ENCODE measurements at regions not wholly inside any gene's neighbourhood (a gene's known extent, or its start where the extent isn't known, plus 50 kb on each side); places are given as distances from the start of the nearest gene placed in this dataset.

- Mint-ChIP-seq H3K4me1 (ENCODE audit: low read depth) (no peaks in the 10 kb centered on the region), H3K36me3 (ENCODE audit: low read depth) (no peaks in the 10 kb centered on the region), H3K9me3 (no peaks in the 10 kb centered on the region), H3K27ac (no peak overlapping the region), H3K4me3 (no peak overlapping the region), H3K27me3 (ENCODE audit: low read depth) (no peaks in the 10 kb centered on the region)
- intact Hi-C loops (cut with micrococcal nuclease): no loop called here
- CTCF ChIA-PET: no interaction called here
- no peak for DNase-seq
Observed at GRCh38 chr5:144882739-144883283, 712.1 kb downstream of the KCTD16 start.

- Mint-ChIP-seq H3K9me3 (peaks cover 3% of the 10 kb centered on the region), H3K36me3 (ENCODE audit: low read depth) (no peaks in the 10 kb centered on the region), H3K27me3 (ENCODE audit: low read depth) (no peaks in the 10 kb centered on the region), H3K4me1 (ENCODE audit: low read depth) (no peaks in the 10 kb centered on the region), H3K4me3 (no peak overlapping the region), H3K27ac (no peak overlapping the region)
- CTCF ChIA-PET: no interaction called here
- no peak for DNase-seq
- intact Hi-C loops (cut with micrococcal nuclease): no loop called here
Observed at GRCh38 chr5:144880513-144880912, 709.8 kb downstream of the KCTD16 start.

GRCh38 chr5:144876990-144877389, 706.3 kb downstream of the KCTD16 start:
- Mint-ChIP-seq H3K27ac (no peak overlapping the region), H3K36me3 (ENCODE audit: low read depth) (no peaks in the 10 kb centered on the region), H3K4me1 (ENCODE audit: low read depth) (no peaks in the 10 kb centered on the region), H3K4me3 (no peak overlapping the region), H3K27me3 (ENCODE audit: low read depth) (no peaks in the 10 kb centered on the region), H3K9me3 (peaks cover 6% of the 10 kb centered on the region)
- DNase-seq: no peak
- intact Hi-C loops (cut with micrococcal nuclease): no loop called here
- CTCF ChIA-PET: no interaction called here

GRCh38 chr5:144873076-144873475, 702.4 kb downstream of the KCTD16 start:
- Mint-ChIP-seq H3K27ac (no peak overlapping the region), H3K9me3 (peaks cover 8% of the 10 kb centered on the region), H3K27me3 (ENCODE audit: low read depth) (no peaks in the 10 kb centered on the region), H3K36me3 (ENCODE audit: low read depth) (no peaks in the 10 kb centered on the region), H3K4me1 (ENCODE audit: low read depth) (no peaks in the 10 kb centered on the region), H3K4me3 (no peak overlapping the region)
- DNase-seq: no peak
- CTCF ChIA-PET: interaction anchor here (0.6 kb wide), 1 partner anchor 810 kb away, joined by 4 read pairs; no protein-coding TSS in a partner anchor
- intact Hi-C loops (cut with micrococcal nuclease): no loop called here

- intact Hi-C loops (cut with micrococcal nuclease): no loop called here
- Mint-ChIP-seq H3K27me3 (ENCODE audit: low read depth) (no peaks in the 10 kb centered on the region), H3K4me3 (no peak overlapping the region), H3K27ac (no peak overlapping the region), H3K36me3 (ENCODE audit: low read depth) (no peaks in the 10 kb centered on the region), H3K4me1 (ENCODE audit: low read depth) (no peaks in the 10 kb centered on the region), H3K9me3 (peaks cover 3% of the 10 kb centered on the region)
- no peak for DNase-seq
- CTCF ChIA-PET: no interaction called here
Observed at GRCh38 chr5:144864118-144864517, 693.4 kb downstream of the KCTD16 start.

- no peaks in the 10 kb centered on the region for H3K27me3 Mint-ChIP-seq (ENCODE audit: low read depth)
- H3K36me3 Mint-ChIP-seq (ENCODE audit: low read depth): no peaks in the 10 kb centered on the region
- CTCF ChIA-PET: no interaction called here
- no peak overlapping the region for H3K4me3 Mint-ChIP-seq
- no peak overlapping the region for H3K27ac Mint-ChIP-seq
- no peaks in the 10 kb centered on the region for H3K4me1 Mint-ChIP-seq (ENCODE audit: low read depth)
- DNase-seq: no peak
- H3K9me3 Mint-ChIP-seq: peaks cover 2% of the 10 kb centered on the region
- intact Hi-C loops (cut with micrococcal nuclease): no loop called here
Observed at GRCh38 chr5:144857454-144857853, 686.8 kb downstream of the KCTD16 start.

- DNase-seq: no peak
- H3K36me3 Mint-ChIP-seq (ENCODE audit: low read depth): peaks cover 2% of the 10 kb centered on the region
- intact Hi-C loops (cut with micrococcal nuclease): no loop called here
- no peaks in the 10 kb centered on the region for H3K4me1 Mint-ChIP-seq (ENCODE audit: low read depth)
- no peaks in the 10 kb centered on the region for H3K27me3 Mint-ChIP-seq (ENCODE audit: low read depth)
- H3K27ac Mint-ChIP-seq: no peak overlapping the region
- H3K4me3 Mint-ChIP-seq: no peak overlapping the region
- peaks cover 13% of the 10 kb centered on the region for H3K9me3 Mint-ChIP-seq
- CTCF ChIA-PET: no interaction called here
Observed at GRCh38 chr5:144844086-144844485, 673.4 kb downstream of the KCTD16 start.

- Mint-ChIP-seq H3K4me3 (no peak overlapping the region), H3K27me3 (ENCODE audit: low read depth) (no peaks in the 10 kb centered on the region), H3K9me3 (peaks cover 1% of the 10 kb centered on the region), H3K27ac (no peak overlapping the region), H3K4me1 (ENCODE audit: low read depth) (no peaks in the 10 kb centered on the region), H3K36me3 (ENCODE audit: low read depth) (no peaks in the 10 kb centered on the region)
- intact Hi-C loops (cut with micrococcal nuclease): no loop called here
- CTCF ChIA-PET: no interaction called here
- DNase-seq: no peak
Observed at GRCh38 chr5:144832416-144832815, 661.7 kb downstream of the KCTD16 start.

- Mint-ChIP-seq H3K4me1 (ENCODE audit: low read depth) (no peaks in the 10 kb centered on the region), H3K27ac (no peak overlapping the region), H3K9me3 (peaks cover 6% of the 10 kb centered on the region), H3K36me3 (ENCODE audit: low read depth) (no peaks in the 10 kb centered on the region), H3K4me3 (no peak overlapping the region), H3K27me3 (ENCODE audit: low read depth) (no peaks in the 10 kb centered on the region)
- CTCF ChIA-PET: no interaction called here
- intact Hi-C loops (cut with micrococcal nuclease): no loop called here
- DNase-seq: no peak
Observed at GRCh38 chr5:144831650-144832049, 661.0 kb downstream of the KCTD16 start.

- no peaks in the 10 kb centered on the region for H3K27me3 Mint-ChIP-seq (ENCODE audit: low read depth)
- no peaks in the 10 kb centered on the region for H3K36me3 Mint-ChIP-seq (ENCODE audit: low read depth)
- DNase-seq: no peak
- H3K4me3 Mint-ChIP-seq: no peak overlapping the region
- CTCF ChIA-PET: no interaction called here
- intact Hi-C loops (cut with micrococcal nuclease): no loop called here
- H3K27ac Mint-ChIP-seq: no peak overlapping the region
- H3K9me3 Mint-ChIP-seq: peaks cover 4% of the 10 kb centered on the region
- no peaks in the 10 kb centered on the region for H3K4me1 Mint-ChIP-seq (ENCODE audit: low read depth)
Observed at GRCh38 chr5:144822503-144822902, 651.8 kb downstream of the KCTD16 start.

- H3K27me3 Mint-ChIP-seq (ENCODE audit: low read depth): no peaks in the 10 kb centered on the region
- H3K9me3 Mint-ChIP-seq: peaks cover 2% of the 10 kb centered on the region
- CTCF ChIA-PET: no interaction called here
- H3K27ac Mint-ChIP-seq: no peak overlapping the region
- intact Hi-C loops (cut with micrococcal nuclease): no loop called here
- no peaks in the 10 kb centered on the region for H3K4me1 Mint-ChIP-seq (ENCODE audit: low read depth)
- no peak overlapping the region for H3K4me3 Mint-ChIP-seq
- no peaks in the 10 kb centered on the region for H3K36me3 Mint-ChIP-seq (ENCODE audit: low read depth)
- DNase-seq: no peak
Observed at GRCh38 chr5:144820278-144820677, 649.6 kb downstream of the KCTD16 start.

- Mint-ChIP-seq H3K4me1 (ENCODE audit: low read depth) (no peaks in the 10 kb centered on the region), H3K27me3 (ENCODE audit: low read depth) (no peaks in the 10 kb centered on the region), H3K36me3 (ENCODE audit: low read depth) (no peaks in the 10 kb centered on the region), H3K27ac (no peak overlapping the region), H3K9me3 (peaks cover 5% of the 10 kb centered on the region), H3K4me3 (no peak overlapping the region)
- intact Hi-C loops (cut with micrococcal nuclease): no loop called here
- DNase-seq: no peak
- CTCF ChIA-PET: no interaction called here
Observed at GRCh38 chr5:144815131-144815530, 644.5 kb downstream of the KCTD16 start.

GRCh38 chr5:144812763-144813162, 642.1 kb downstream of the KCTD16 start:
- CTCF ChIA-PET: no interaction called here
- H3K27me3 Mint-ChIP-seq (ENCODE audit: low read depth): no peaks in the 10 kb centered on the region
- H3K36me3 Mint-ChIP-seq (ENCODE audit: low read depth): no peaks in the 10 kb centered on the region
- H3K4me3 Mint-ChIP-seq: no peak overlapping the region
- H3K9me3 Mint-ChIP-seq: peaks cover 5% of the 10 kb centered on the region
- no peak overlapping the region for H3K27ac Mint-ChIP-seq
- no peak for DNase-seq
- intact Hi-C loops (cut with micrococcal nuclease): no loop called here
- no peaks in the 10 kb centered on the region for H3K4me1 Mint-ChIP-seq (ENCODE audit: low read depth)

- H3K4me3 Mint-ChIP-seq: no peak overlapping the region
- no peak overlapping the region for H3K27ac Mint-ChIP-seq
- no peak for DNase-seq
- no peaks in the 10 kb centered on the region for H3K36me3 Mint-ChIP-seq (ENCODE audit: low read depth)
- intact Hi-C loops (cut with micrococcal nuclease): no loop called here
- no peaks in the 10 kb centered on the region for H3K27me3 Mint-ChIP-seq (ENCODE audit: low read depth)
- no peaks in the 10 kb centered on the region for H3K9me3 Mint-ChIP-seq
- CTCF ChIA-PET: no interaction called here
- H3K4me1 Mint-ChIP-seq (ENCODE audit: low read depth): no peaks in the 10 kb centered on the region
Observed at GRCh38 chr5:144800169-144800568, 629.5 kb downstream of the KCTD16 start.
